Left lung (tissue), 4 donors: ENCODE measurements at regions not wholly inside any gene's neighbourhood (a gene's known extent, or its start where the extent isn't known, plus 50 kb on each side); places are given as distances from the start of the nearest gene placed in this dataset.

ENCODE experiments used
- ATAC-seq: fragments of 200-7000 bp; cut with Tn5 transposase; one replicate; pipeline ENCODE4 v1.9.1; 2020; ENCODE audit warnings: moderate library complexity
- DNase-seq, 4 donors: peaks; one replicate each; pipeline ENCODE4 v3.0.0-alpha.2; 2013 to 2020
- H3K27ac ChIP-seq, 2 donors: fragments of 200-600 bp; sonication (generic) in 1 of 2; one replicate each; pipeline versions ENCODE4 v1.5.0 to v1.8.0; 2020 to 2021
- H3K27me3 ChIP-seq, 2 donors: fragments of 200-600 bp; sonication (generic) in 1 of 2; one replicate each; pipeline versions ENCODE4 v1.5.0 to v1.8.0; 2020 to 2021
- H3K36me3 ChIP-seq, 2 donors: fragments of 200-600 bp; sonication (generic) in 1 of 2; one replicate each; pipeline versions ENCODE4 v1.5.0 to v1.8.0; 2020 to 2021
- H3K4me1 ChIP-seq, 2 donors: fragments of 200-600 bp; one replicate each; pipeline ENCODE4 v1.8.0; 2021
- H3K4me3 ChIP-seq, 2 donors: fragments of 200-600 bp; sonication (generic) in 1 of 2; one replicate each; pipeline versions ENCODE4 v1.5.0 to v1.8.0; 2020 to 2021; ENCODE audit warnings: mild to moderate bottlenecking in 1 of 2
- H3K9me3 ChIP-seq, 2 donors: fragments of 200-600 bp; sonication (generic) in 1 of 2; one replicate each; pipeline versions ENCODE4 v1.5.0 to v1.8.0; 2020 to 2021
- intact Hi-C, 2 donors: fragments of 100-400 bp; cut with DNase I; formaldehyde crosslinking; loops; one replicate each; pipeline versions ENCODE4 v1.11.2 to v1.14.2; 2022
- TF ChIP-seq, protein P1 (sequence below), 2 donors: fragments of 200-600 bp; sonication (generic) in 1 of 2; IDR thresholded peaks; one replicate each; pipeline versions ENCODE4 v1.5.0 to v1.8.0; 2021; ENCODE audit warnings: antibody characterized with exemption in 2 of 2
- donor health status: DM: no; HTN: yes; CAD: no.
- donor health status: DM: no; HTN: no; CAD: no.

DNA sequence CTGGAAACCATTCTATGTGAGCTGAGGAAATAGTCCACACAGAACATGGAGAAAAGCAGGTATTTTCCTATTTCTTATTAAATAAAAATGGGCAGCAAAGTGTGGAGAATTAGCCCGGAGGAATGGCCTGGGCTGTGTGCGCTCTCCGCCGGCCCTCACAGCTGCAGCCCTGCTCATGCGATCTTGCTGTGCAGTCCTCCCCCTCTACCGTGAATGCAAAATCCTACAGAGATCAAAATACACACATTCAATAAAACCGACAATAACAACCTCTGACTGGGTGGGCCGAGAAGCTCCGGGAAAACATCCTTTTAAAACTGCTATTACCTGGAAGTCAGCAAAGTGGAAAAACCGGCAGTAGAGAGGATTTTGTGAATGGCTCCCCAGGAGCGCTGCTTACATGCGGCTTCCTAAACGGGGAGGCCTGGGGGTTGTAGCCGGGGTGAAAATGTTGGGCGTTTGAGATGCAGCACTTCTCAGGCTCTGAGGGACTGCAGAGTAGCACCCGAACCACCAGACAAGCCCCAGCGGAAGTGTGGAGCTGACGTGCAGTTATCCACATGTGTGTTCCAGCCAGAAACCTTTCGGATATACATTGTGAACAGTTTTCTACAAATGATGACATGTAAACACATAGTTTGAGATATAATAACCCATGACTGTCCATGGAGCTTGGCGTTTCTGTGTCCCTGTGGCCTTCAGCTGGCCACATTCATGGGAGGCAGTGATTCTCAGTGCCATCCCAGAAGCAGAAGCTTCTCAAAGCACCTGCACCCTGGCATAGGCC lies 94.2 kb upstream of the ALKAL2 start:
- H3K27me3 ChIP-seq = peaks cover 0 to 11% of the 10 kb centered on the region in 2 donors
- TF ChIP-seq, protein P1, sequence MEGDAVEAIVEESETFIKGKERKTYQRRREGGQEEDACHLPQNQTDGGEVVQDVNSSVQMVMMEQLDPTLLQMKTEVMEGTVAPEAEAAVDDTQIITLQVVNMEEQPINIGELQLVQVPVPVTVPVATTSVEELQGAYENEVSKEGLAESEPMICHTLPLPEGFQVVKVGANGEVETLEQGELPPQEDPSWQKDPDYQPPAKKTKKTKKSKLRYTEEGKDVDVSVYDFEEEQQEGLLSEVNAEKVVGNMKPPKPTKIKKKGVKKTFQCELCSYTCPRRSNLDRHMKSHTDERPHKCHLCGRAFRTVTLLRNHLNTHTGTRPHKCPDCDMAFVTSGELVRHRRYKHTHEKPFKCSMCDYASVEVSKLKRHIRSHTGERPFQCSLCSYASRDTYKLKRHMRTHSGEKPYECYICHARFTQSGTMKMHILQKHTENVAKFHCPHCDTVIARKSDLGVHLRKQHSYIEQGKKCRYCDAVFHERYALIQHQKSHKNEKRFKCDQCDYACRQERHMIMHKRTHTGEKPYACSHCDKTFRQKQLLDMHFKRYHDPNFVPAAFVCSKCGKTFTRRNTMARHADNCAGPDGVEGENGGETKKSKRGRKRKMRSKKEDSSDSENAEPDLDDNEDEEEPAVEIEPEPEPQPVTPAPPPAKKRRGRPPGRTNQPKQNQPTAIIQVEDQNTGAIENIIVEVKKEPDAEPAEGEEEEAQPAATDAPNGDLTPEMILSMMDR (IDR thresholded peaks at IDR 0.05) = no peak
- no peak for DNase-seq

DNA sequence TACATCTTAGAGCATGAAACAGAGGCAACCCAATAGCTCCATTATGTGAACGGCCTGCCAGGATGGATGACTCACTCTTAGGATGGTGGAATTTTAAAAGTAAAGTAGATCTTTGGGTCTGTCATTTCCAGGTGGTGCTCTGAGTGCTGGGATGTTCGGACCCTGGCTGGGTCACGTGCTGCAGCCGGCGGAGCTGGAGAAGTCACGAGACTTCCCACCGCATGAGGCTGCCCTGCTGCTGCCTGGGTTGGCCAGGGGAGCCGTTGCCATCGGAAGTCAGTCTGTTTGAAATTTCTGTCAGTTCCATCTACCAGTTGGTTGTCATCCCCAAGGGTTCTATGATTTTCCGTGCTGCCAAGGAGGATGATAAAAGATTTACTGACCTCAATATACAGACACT lies 93.3 kb upstream of the ALKAL2 start:
- H3K27me3 ChIP-seq = peaks cover 0 to 11% of the 10 kb centered on the region in 2 donors
- H3K9me3 ChIP-seq = peaks cover 0 to 9% of the 10 kb centered on the region in 2 donors
- H3K4me3 ChIP-seq = no peak overlapping the region
- H3K36me3 ChIP-seq = no peaks in the 10 kb centered on the region
- intact Hi-C loops = no loop called here
- no peak for DNase-seq
- H3K4me1 ChIP-seq = no peaks in the 10 kb centered on the region
- H3K27ac ChIP-seq = no peak overlapping the region
- no peak for ATAC-seq
- TF ChIP-seq, protein P1 (IDR thresholded peaks at IDR 0.05) = no peak

More for the DNA sequence above, 94.2 kb upstream of the ALKAL2 start:
- no peak overlapping the region for H3K27ac ChIP-seq
- intact Hi-C loops = no loop called here
- H3K9me3 ChIP-seq = peaks cover 0 to 7% of the 10 kb centered on the region in 2 donors
- H3K4me1 ChIP-seq = no peaks in the 10 kb centered on the region
- H3K36me3 ChIP-seq = no peaks in the 10 kb centered on the region
- no peak overlapping the region for H3K4me3 ChIP-seq
- ATAC-seq = no peak

DNA sequence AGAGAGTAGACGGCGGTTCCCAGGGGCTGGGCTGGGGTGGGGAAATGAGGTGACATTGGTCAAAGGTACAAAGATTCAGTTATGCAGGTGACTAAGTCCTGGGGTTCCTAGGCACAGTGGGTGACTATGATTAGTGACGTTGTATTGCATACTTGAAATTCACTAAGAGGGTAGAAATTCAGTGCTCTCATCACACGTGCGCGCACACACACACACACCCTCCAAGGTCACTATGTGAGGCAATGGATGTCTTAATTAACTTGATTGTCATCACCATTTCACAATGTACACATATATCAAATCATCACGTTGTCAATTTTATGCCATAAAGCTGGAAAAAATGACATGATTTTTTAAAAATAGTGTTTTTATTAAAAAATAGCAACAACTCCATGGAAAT lies 92.9 kb upstream of the ALKAL2 start:
- Histone ChIP-seq H3K27ac (no peak overlapping the region), H3K36me3 (no peaks in the 10 kb centered on the region), H3K27me3 (peaks cover 0 to 11% of the 10 kb centered on the region in 2 donors), H3K4me1 (no peaks in the 10 kb centered on the region), H3K9me3 (peaks cover 0 to 9% of the 10 kb centered on the region in 2 donors), H3K4me3 (no peak overlapping the region)
- ATAC-seq = no peak
- TF ChIP-seq, protein P1 (IDR thresholded peaks at IDR 0.05) = no peak
- intact Hi-C loops = no loop called here
- DNase-seq = no peak

DNA sequence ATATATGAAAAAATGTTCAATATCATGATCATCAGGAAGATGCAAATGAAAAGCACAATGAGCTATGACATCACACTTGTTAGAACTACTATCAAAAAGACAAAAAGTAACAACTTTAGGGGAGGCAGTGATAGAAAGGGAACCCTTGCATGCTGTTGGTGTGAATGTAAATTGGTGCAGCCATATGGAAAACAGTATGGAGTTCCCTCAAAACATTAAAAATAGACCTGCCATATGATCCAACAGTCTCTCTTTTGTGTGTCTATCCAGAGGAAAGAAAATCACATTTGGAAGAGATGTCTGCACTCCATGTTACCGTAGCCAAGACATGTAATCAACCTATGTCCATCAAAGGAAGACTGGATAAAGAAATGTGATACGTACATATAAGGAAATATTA lies 92.3 kb upstream of the ALKAL2 start:
- no peak for ATAC-seq
- Histone ChIP-seq H3K27ac (no peak overlapping the region), H3K36me3 (no peaks in the 10 kb centered on the region), H3K4me3 (no peak overlapping the region), H3K9me3 (peaks cover 0 to 9% of the 10 kb centered on the region in 2 donors), H3K27me3 (peaks cover 0 to 11% of the 10 kb centered on the region in 2 donors), H3K4me1 (no peaks in the 10 kb centered on the region)
- no peak for DNase-seq
- intact Hi-C loops = no loop called here
- TF ChIP-seq, protein P1 (IDR thresholded peaks at IDR 0.05) = no peak

DNA sequence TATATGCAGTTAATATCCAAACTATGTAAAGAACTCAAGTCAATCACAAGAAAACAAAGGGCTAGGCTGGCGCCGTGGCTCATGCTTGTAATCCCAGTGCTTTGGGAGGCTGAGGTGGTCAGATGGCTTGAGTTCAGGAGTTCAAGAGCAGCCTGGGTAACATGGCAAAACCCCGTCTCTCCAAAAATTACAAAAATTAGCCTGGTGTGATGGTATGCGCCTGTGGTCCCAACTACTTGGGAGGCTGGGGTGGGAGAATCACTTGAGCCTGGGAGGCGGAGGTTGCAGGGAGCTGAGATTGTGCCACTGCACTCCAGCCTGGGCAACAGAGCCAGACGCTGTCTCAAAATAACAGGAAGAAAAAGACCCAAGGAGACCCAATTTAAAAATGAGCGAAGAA lies 91.9 kb upstream of the ALKAL2 start:
- Histone ChIP-seq H3K36me3 (no peaks in the 10 kb centered on the region), H3K27ac (no peak overlapping the region), H3K4me3 (no peak overlapping the region), H3K27me3 (peaks cover 0 to 11% of the 10 kb centered on the region in 2 donors), H3K4me1 (no peaks in the 10 kb centered on the region), H3K9me3 (peaks cover 0 to 9% of the 10 kb centered on the region in 2 donors)
- intact Hi-C loops = no loop called here
- ATAC-seq (no peak), DNase-seq (no peak)
- TF ChIP-seq, protein P1 (IDR thresholded peaks at IDR 0.05) = no peak
